Ascending aorta (tissue), 2 donors: ENCODE measurements at regions not wholly inside any gene's neighbourhood (a gene's known extent, or its start where the extent isn't known, plus 50 kb on each side); places are given as distances from the start of the nearest gene placed in this dataset.

Source experiments
- DNase-seq, 2 donors: peaks; one replicate each; pipeline ENCODE4 v3.0.0-alpha.2; 2019; ENCODE audit warnings: low spot score in 2 of 2
- H3K27ac ChIP-seq, 2 donors: fragments of 200-600 bp; sonication (generic); one replicate each; pipeline ENCODE4 v1.5.1; 2016 to 2017; ENCODE audit warnings: mild to moderate bottlenecking in 1 of 2
- H3K27me3 ChIP-seq: fragments of 200-600 bp; sonication (generic); one replicate; pipeline ENCODE4 v1.5.1; 2017
- H3K36me3 ChIP-seq, 2 donors: fragments of 200-600 bp; sonication (generic); one replicate each; pipeline ENCODE4 v1.5.1; 2016
- H3K4me1 ChIP-seq, 2 donors: fragments of 200-600 bp; sonication (generic); one replicate each; pipeline ENCODE4 v1.5.1; 2016 to 2017; ENCODE audit warnings: mild to moderate bottlenecking in 1 of 2
- H3K4me3 ChIP-seq, 2 donors: fragments of 200-600 bp; sonication (generic); one replicate each; pipeline ENCODE4 v1.5.1; 2016 to 2017; ENCODE audit warnings: mild to moderate bottlenecking in 1 of 2
- H3K9me3 ChIP-seq, 2 donors: fragments of 200-600 bp; sonication (generic); one replicate each; pipeline ENCODE4 v1.5.1; 2016
- intact Hi-C: fragments of 100-400 bp; cut with DNase I; formaldehyde crosslinking; loops from one replicate; pipeline ENCODE4 v1.15.1; 2023
- TF ChIP-seq, protein P1 (sequence below), 3 experiments: fragments of 200-600 bp in 2 of 3; fragments of 450-650 bp in 1 of 3; sonication (generic) in 2 of 3; IDR thresholded peaks; one replicate each; pipeline ENCODE4 v1.5.1; 2016 to 2019; ENCODE audit warnings: antibody characterized with exemption in 3 of 3, mild to moderate bottlenecking in 1 of 3, moderate library complexity in 1 of 3

DNA sequence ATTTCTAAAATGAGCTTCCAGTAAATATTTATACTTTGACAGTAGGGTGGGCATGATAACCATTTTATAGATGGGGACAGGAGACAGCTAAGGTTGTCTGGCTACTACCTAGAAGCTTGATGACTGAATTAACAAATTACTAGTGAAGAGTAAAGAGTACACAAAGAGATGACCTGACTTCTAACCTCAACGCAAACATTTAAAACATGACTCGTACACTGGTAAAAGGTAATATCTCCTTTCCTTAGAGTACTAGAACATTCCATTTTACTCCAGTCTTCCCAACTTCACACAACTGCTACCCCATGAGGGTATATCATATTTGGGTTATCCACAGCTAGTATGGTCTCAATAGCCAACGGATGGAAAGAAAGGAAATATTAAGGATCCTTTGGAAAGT lies 258.9 kb downstream of the FOXO1 start:
- intact Hi-C loops, result no loop called here
- DNase-seq, result no peak
- TF ChIP-seq, protein P1, sequence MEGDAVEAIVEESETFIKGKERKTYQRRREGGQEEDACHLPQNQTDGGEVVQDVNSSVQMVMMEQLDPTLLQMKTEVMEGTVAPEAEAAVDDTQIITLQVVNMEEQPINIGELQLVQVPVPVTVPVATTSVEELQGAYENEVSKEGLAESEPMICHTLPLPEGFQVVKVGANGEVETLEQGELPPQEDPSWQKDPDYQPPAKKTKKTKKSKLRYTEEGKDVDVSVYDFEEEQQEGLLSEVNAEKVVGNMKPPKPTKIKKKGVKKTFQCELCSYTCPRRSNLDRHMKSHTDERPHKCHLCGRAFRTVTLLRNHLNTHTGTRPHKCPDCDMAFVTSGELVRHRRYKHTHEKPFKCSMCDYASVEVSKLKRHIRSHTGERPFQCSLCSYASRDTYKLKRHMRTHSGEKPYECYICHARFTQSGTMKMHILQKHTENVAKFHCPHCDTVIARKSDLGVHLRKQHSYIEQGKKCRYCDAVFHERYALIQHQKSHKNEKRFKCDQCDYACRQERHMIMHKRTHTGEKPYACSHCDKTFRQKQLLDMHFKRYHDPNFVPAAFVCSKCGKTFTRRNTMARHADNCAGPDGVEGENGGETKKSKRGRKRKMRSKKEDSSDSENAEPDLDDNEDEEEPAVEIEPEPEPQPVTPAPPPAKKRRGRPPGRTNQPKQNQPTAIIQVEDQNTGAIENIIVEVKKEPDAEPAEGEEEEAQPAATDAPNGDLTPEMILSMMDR (IDR thresholded peaks at IDR 0.05), result no peak
- Histone ChIP-seq H3K36me3 (no peaks in the 10 kb centered on the region), H3K4me1 (peaks cover 0 to 8% of the 10 kb centered on the region in 2 donors), H3K9me3 (no peaks in the 10 kb centered on the region), H3K27me3 (no peaks in the 10 kb centered on the region), H3K4me3 (no peak overlapping the region), H3K27ac (no peak overlapping the region)

DNA sequence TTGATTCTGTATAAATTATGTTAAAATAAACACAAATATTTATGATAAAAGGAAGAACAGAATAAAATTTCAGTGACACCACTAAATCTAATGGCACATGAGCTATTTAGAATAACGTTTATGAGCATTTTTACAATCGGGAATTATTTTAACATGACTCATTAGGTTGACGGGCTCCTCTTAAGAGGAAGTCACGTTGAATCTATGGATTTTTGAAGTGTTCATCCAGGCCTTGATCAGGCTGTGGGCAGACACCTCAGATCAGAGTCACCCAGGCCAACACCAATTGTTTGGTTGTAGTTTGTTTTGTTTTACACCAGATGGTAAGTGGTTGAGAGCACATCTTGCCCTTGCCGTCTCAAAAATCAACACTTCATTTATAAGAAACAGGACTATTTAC lies 257.8 kb downstream of the FOXO1 start:
- intact Hi-C loops, result no loop called here
- DNase-seq, result no peak
- Histone ChIP-seq H3K9me3 (no peaks in the 10 kb centered on the region), H3K27me3 (no peaks in the 10 kb centered on the region), H3K27ac (no peak overlapping the region), H3K4me1 (no peaks in the 10 kb centered on the region), H3K36me3 (no peaks in the 10 kb centered on the region), H3K4me3 (no peak overlapping the region)
- TF ChIP-seq, protein P1 (IDR thresholded peaks at IDR 0.05), result no peak

DNA sequence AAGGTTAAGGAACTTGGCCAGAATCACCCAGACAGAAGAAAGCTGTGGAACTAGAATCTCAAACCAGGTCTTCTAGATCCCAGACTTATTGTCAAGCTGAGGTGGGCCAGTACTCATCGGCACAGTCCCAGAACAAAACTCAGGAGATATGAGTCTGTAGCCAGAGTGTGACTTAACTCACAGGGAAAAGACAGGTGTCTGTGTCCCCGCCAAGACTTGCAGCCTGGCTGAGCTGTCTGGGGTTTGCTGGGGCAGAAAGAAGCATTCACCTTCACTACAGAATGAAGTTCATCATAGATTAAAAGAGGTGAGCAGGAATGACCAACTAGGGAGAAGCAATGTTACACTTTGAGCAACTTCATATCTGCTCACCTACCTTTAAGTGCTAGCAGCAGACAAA lies 257.2 kb downstream of the FOXO1 start:
- TF ChIP-seq, protein P1 (IDR thresholded peaks at IDR 0.05), result no peak
- H3K4me1 ChIP-seq, result no peaks in the 10 kb centered on the region
- intact Hi-C loops, result no loop called here
- H3K36me3 ChIP-seq, result no peaks in the 10 kb centered on the region
- H3K4me3 ChIP-seq, result no peak overlapping the region
- no peak for DNase-seq
- no peaks in the 10 kb centered on the region for H3K9me3 ChIP-seq
- H3K27ac ChIP-seq, result no peak overlapping the region
- H3K27me3 ChIP-seq, result no peaks in the 10 kb centered on the region

DNA sequence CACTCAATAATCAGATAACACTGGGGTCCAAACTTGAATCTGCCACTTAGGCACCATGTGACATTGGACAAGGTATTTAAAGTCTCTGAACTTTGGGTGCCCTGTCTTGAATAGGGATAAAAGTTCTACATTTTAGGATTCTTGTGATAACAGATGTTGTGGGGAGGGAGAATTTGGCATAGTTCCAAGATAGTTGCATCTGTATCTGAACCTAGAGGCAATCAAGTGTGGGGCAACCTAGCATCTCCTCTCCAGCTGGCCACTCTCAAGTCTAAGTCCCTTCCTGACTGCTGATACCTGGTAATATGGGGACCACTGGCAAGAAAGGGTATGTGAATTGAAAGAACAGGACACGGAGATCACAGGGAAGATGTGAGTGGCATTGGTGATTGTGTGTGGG lies 256.1 kb downstream of the FOXO1 start:
- no peaks in the 10 kb centered on the region for H3K4me1 ChIP-seq
- intact Hi-C loops, result no loop called here
- H3K27ac ChIP-seq, result no peak overlapping the region
- TF ChIP-seq, protein P1 (IDR thresholded peaks at IDR 0.05), result no peak
- no peaks in the 10 kb centered on the region for H3K36me3 ChIP-seq
- no peak overlapping the region for H3K4me3 ChIP-seq
- no peaks in the 10 kb centered on the region for H3K9me3 ChIP-seq
- DNase-seq, result no peak
- no peaks in the 10 kb centered on the region for H3K27me3 ChIP-seq

DNA sequence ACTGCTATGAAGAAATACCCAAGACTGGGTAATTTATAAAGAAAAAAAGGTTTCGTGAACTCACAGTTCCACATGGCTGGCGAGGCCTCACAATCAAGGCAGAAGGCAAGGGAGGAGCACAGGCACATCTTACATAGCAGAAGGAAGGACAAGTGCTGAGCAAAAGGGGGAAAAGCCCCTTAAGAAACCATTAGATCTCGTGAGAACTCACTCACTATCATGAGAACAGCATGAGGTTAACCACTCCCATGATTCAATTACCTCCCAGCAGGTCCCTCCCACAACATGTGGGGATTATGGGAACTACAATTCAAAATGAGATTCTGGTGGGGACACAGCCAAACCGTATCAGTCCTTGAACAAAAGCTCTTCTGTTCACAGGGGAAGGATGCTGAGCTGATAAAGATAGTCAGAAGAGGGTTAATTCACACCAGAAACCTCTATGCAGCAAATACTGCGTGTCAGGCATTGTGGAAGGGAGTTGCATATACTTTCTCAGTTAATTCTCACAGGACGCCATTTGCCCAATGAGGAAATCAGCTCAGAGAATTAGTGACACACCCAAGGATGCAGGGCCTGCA lies 246.2 kb downstream of the FOXO1 start:
- no peak for DNase-seq
- no peaks in the 10 kb centered on the region for H3K9me3 ChIP-seq
- no peaks in the 10 kb centered on the region for H3K36me3 ChIP-seq
- no peaks in the 10 kb centered on the region for H3K4me1 ChIP-seq
- TF ChIP-seq, protein P1 (IDR thresholded peaks at IDR 0.05), result no peak
- no peaks in the 10 kb centered on the region for H3K27me3 ChIP-seq
- intact Hi-C loops, result no loop called here
- no peak overlapping the region for H3K27ac ChIP-seq
- H3K4me3 ChIP-seq, result no peak overlapping the region
